ENCODE measurements at regions not wholly inside any gene's neighbourhood (a gene's known extent, or its start where the extent isn't known, plus 50 kb on each side); places are given as distances from the start of the nearest gene placed in this dataset.
"Not testable (repeated sequence)": the region's sequence is repeated elsewhere in the genome, so short reads cannot be mapped to it uniquely, and the experiment has no call there.

DNA sequence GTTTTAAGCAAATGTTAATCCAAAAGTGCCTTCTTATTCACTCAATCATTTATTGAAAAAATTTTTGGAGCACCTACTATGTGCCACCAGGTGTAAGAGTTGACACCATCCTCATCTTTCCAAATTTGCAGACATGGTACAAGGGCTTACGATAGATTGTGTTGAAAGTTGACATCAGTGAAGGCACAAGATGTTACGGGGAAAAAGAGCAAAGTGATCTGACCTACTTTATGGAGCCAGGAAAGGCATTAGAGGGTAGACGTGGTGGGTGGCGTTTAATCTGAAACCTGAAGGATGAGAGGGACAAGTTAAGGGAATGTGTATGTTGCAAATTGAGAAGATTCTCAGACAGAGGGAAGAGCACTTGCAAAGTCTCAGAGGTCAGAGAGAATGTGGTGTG, 167.8 kb upstream of the HAND2 start:
- no peak for DNase-seq

DNA sequence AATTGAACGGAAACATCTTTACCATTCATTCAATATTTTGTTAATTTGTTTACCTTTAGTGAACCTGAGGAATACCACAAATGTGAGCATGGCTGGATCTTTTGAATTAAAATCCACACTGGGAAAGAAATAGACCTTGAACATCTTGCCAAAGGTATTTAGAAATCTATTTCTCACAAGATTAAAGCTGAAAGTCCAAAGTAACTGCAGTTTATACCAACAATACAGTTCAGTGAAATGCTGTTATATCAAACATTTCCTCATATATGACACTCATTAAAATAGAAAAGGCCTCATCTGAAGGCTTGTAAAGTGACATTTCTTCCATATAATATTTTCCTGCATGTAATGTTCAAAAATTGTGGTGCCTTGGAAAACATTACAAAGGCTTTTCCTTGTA, 166.5 kb upstream of the HAND2 start:
- no peak for DNase-seq

DNA sequence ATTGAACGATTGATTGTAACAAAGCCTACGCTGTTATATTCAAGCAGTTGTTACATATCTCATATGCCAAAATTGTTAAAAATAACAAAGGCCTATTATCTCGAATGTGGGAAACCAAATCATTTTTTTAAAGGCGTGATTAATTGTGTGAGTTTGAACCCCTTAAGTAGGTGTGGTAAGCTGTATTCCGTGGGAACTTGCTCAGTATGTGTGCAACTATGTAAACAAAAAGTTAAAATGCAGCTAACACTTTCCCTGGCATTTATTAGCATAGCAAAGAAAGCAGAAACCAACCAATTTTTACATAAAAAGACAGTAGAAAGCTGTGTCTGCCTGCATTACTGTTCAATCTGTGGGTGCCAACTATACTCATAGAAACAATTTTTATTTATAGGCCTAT, 166.0 kb upstream of the HAND2 start:
- no peak for DNase-seq

DNA sequence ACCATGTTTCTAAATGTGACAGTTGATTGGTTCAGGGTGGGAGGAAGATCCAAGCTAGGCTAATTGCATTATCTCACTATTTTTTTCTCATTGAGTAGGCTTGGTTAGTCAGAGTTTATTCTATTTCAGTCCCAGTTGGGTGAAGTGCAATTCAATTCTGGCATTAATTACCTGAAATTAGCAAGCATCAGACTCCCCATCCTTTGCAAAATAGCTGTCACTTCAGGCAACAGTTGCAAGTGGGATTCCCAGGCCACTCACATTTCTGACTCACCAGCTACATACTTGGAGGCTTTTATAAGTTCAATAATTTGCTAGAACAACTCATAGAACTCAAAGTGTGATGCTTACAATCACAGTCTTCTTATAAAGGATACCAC, 155.8 kb upstream of the HAND2 start:
- no peak for DNase-seq

DNA sequence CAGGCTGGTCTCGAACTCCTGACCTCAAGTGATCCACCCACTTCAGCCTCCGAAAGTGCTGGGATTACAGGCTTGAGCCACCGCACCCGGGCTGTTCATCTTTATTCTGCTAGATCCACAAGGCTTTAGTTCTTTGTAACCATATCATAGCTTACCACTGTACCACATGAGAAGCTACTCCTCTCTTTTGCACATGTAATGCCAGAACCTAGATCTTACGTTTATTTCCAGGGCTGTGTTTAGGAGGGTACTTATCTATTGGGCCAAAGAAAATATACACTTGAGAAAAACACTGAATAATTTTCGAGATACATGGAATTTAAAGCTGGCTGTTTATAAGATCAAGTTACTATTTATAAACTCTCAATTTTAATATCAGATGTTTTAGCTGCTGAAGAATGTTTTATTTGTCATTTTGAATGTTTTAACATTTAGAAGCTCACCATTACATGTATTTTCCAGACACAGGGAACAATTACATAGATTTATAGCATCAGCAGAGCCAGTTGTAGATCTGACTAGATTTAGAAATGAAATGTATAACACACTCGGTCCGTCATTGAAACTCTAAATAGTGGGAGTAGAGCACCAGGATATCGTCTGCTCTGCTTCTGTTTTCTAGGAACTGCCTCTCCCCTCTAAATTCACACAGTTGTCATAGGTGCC, 155.3 kb upstream of the HAND2 start:
- DNase-seq = no peak

DNA sequence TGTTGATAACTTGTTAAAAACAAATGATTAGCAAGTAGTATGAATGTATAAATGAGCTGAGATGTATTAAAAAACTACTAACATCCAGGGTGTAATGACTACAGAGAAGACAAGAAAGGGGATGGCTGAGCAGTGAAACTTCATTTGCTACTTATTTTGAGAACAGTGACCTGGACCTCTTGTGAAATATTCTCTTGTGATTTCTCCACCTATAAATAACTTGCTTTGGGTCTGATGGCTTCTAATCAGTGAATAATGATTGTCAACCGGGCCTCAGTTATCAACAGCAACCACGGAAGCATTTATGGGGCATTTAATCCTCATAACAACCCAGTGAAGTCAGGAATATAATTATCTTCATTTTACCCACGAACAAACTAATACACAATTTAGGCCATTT, 154.2 kb upstream of the HAND2 start:
- DNase-seq = no peak

DNA sequence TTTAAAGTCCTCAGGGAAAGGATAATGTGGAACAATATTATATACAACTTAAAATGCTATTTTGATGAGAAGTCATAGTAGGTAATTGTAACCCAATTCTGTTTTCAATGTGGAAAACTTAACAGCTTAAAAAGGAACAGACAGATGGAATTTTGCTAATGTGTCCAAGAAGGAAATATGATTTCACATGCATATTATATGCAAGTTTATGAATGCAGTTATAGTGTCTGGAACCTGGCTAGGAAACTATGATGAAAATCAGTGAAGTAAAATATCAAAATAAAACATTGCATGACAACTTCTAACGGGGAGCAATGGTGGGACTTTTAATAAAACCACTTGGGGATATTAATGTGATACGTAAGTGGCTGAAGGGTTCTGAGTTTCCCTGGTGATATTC, 152.6 kb upstream of the HAND2 start:
- DNase-seq = no peak

DNA sequence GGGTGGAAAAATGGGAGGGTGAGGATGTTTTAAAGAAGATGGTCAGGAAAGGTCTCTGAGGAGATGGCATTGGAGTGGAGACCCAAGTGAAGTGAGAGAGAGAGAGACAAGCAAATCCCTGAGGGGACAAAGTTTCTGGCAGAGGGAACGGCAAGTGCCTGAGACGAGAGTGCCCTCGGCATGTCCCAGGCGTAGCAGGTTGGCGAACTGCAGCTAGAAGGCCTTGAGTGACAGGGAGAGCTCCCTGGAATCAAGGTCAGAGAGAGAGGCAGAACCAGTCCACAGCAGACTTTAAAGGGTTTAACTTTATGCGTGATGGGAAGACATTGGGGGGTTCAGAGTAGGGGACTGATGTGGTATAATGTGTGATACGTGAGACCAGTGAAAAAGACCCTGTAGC, 150.2 kb upstream of the HAND2 start:
- DNase-seq = no peak

DNA sequence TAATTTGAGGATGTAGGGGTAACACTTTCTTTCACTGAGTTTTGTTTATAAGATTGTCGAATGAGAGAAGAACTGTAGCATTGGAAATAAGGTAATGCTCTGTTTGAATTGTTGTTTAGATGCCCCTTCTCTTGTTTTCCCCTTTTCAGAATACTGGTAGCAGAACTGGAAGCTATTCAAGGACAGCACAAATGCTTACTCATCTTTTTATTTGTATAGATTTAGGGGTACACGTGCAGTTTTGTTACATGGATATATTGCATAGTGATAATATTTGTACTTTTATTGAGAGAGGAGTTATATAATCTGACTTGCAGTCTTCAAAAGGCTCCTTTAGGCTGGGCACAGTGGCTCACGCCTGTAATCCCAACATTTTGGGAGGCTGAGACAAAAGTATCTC, 145.4 kb upstream of the HAND2 start:
- no peak for DNase-seq

DNA sequence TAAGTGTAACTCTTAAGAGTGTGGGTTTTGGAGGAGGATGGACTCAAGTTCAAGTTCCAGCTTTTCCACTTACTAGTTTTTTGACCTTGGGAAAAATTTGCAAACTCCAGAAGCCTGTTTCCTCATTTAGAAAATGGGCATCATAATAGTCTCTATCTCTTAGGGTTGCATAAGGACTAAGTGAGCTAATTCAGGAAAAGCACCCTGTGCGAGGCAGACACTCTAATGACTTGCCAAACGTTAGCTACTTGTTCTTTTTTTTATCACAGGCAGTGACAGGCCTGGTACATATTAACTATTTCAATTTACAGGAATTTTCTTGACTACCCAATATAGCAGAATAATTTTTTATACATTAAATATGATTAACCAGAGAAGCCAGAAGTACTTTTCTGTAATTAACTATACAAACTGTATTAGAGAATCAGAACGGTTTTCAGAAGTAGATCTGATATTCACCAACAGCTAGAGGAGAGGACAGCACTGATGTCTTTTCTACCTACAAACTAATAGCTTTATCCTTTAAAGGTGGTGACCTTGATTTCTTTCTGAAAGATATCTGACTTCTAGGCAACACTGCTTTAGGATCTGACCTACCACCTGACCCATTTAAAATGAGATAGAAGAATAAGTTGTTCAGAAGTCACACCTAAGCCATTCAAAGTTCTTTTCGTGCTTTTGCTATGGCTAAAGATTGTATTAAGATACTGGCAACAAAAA, 139.6 kb upstream of the HAND2 start:
- DNase-seq = no peak

DNA sequence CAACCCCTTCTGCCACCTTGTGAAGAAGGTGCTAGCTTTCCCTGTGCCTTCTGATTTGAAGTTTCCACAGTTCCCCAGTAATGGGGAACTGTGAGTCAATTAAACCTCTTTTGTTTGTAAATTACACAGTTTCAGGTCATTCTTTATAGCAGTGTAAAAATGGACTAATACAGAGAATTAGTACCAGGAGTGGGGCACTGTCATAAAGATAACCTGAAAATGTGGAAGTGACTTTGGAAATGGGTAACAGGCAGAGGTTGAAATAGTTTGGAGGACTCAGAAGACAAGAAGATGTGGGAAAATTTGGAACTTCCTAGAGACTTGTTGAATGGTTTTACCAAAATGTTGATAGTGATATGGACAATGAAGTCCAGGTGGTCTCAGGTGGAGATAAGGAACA, 131.0 kb upstream of the HAND2 start:
- no peak for DNase-seq

DNA sequence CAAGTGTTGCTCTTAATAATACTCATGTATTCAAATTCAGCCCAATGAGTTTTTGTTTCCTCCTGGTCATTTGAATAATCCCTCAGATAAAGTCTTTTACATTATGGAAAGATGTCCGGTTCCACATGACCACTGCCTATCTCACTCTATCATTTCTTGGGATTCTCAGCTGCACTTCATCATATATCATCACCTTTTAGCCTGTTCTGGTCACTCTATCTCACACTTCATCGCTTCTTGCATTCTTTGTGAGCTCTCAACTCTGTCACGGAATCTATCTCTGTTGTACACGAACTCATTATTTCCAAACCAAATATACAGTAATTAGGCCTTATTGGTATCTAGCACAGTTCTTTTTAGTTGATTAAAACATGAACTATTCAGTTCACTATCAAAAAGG, 126.9 kb upstream of the HAND2 start:
- no peak for DNase-seq

DNA sequence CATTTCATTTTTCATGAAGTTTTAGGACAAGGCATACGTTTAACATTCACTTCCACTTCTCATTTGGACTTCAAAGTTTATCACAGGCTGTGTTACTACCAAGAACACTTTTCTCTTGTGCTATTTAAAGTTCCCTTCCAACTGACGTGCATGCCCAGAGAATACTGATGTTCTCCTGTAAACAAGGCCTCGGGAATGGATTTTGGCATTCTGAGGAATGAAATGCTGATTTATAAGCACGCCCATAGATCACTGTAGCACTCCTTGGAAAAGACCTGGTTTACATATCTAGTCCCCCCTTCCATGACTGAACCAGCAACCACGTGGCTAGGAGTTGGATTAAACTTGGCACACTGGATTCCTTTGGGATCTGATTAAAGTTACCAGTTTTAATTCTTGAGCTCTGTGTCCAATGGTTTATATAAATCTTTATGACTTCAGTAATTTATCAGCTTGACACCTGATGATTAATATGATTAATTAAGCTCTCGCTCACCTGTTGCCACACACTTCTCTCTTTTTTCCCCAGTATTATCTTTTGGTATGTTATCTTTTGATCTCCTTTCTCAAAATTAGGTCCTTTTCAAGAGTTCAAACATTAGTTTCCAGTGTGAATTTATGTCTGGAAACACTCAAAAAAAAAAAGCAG, 122.4 kb upstream of the HAND2 start:
- no peak for DNase-seq

DNA sequence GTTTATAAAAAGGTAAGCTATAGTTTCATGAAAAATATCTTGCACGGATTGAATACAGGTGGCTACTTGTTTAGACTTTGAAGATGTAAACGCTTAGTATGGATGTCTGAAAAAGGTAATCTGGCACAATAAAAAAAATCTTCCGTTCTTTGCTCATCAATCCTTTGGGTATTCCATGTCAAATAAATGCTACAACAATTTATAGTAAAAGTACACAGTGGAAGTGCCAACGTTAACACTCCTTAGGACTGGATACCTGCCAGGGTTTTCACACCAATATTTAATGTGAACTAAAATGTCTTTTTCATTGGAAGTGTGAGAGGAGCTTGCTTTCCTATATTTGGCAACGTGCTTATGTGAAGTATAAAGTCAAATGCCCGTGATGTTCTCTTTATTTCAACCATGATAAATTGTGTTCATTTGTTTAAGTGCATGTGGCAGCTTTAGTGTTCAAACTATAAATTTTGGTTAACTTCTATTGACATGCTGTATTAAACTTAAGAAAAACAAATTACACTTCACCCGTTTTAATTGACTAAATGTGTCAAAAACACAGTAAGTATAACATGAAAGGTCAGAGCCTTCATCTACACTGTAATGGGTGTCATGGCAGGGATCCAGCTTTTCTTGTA, 121.7 kb upstream of the HAND2 start:
- DNase-seq = no peak

DNA sequence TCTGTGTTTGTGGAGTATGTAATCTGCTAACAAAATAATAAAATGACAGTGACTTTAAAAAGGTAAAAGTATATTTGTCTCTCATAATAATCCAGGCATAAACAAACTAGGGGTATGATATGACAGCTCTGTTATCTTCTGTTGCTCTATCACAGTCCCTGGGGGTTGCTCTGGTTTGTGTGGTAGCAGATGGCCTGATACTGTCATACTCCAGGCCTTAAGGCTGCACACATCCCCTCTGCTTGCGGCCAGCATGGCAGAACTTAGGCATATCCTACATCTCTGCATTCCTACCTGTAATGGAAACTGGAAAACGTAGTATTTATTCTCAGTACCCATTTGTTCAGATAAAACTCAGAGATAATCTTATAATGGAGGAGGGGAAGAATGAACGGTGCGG, 117.9 kb upstream of the HAND2 start:
- no peak for DNase-seq

DNA sequence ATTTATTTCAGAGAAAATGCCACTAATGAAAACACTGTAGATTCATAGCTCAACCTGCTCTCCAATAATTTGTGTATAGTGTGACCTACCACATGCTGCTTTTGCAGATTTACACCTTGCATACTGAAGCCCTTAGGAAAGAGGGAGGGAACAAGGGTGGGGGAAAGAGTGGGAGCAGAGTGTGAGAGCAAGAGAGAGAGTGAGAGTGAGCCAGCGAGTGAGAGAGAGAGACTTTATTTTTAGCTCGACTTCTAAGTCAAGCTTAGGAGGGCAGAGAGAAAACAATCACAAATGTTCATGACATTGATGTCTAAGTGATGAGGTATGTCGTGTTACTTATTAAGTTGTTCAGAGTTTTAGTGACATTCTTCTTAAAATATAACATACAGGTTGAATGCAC, 112.5 kb upstream of the HAND2 start:
- no peak for DNase-seq

DNA sequence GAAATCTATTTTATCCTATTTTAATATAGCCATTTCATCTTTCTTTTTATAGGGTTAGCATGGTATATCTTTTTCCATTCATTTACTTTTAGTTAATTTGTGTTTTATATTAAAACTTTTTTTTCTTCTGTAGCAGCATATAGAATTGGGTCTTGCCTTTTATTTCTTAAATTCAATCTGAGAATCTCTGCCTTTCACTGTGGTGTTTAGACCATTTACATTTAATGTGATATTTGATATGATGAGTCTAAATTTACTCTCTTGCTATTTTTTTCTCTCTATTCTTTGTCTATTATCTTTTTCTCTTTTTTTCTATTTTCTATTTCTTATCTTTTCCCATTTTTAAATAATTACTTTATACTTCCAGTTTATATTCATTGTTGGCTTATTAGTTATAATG, 105.4 kb upstream of the HAND2 start:
- no peak for DNase-seq

DNA sequence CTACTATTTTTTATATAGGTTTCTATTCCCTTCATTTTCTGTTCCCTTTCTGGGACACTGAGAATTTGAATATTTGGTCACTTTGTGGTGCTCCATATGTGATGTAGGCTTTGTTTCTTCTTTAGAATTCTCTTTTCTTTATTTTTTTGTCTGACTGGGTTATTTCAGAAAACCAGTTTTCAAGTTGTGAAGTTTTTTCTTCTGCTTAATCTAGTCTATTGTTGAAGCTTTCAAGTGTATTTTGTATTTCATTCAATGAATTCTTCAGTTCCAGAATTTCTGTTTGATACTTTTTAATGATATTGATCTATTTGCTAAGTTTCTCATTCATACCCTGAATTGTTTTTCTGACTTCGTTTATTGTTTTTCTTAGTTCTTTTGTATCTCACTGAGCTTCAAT, 96.2 kb upstream of the HAND2 start:
- DNase-seq = no peak

DNA sequence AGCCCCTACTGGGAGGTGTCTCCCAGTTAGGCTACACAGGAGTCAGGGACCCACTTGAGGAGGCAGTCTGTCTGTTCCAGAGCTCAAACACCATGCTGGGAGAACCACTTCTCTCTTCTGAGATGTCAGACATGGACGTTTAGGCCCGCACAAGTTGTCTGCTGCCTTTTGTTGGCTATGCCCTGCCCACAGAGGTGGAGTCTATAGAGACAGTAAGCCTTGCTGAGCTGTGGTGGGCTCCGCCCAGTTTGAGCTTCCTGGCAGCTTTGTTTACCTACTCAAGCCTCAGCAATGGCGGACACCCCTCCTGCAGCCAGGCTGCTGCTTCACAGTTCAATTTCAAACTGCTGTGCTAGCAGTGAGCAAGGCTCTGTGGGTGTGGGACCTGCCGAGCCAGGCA, 88.6 kb upstream of the HAND2 start:
- not testable (repeated sequence) for DNase-seq

DNA sequence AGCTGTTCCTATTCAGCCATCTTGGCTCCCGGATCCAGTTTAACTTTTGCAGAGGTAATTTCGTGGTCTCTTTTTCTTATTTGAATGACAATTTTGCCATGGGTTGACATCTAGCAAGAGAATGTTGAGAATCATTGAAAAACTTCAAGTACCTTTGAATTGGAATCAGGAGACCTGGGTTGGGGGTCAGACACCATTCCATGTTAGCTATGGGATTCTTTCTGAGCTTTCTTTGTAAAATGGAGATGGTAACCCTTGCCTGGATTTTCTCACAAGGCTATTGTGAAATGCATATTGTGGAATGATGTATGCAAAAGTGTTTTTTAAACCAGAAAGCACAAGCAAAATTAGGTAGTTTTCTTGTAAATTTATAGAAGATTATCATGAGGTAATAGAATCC, 79.1 kb upstream of the HAND2 start:
- no peak for DNase-seq

DNA sequence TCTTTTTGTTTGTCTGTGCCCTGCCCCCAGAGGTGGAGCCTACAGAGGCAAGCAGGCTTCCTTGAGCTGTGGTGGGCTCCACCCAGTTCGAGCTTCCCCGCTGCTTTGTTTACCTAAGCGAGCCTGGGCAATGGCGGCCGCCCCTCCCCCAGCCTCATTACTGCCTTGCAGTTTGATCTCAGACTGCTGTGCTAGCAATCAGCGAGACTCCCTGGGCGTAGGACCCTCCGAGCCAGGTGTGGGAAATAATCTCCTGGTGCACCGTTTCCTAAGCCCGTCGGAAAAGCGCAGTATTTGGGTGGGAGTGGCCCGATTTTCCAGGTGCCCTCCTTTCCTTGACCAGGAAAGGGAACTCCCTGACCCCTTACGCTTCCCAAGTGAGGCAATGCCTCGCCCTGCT, 78.6 kb upstream of the HAND2 start:
- not testable (repeated sequence) for DNase-seq

DNA sequence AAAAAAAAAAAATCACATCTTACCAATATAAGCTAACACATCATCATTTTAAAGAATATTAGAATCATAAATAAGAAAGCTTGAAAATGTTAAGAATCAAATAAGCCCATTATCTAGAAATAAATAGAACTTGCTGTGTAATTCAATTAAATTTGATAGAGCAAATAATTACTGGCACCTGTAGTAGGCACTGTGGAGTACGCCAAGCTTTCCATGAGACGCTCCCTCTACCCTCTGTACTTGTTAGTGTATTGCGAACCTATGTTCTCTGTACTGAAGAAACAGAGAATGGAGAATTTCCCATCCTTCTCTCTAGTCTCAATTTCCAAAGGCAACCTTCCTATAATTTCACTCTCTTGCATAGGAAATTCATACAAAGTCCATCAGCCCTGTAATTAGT, 61.7 kb upstream of the HAND2 start:
- no peak for DNase-seq

DNA sequence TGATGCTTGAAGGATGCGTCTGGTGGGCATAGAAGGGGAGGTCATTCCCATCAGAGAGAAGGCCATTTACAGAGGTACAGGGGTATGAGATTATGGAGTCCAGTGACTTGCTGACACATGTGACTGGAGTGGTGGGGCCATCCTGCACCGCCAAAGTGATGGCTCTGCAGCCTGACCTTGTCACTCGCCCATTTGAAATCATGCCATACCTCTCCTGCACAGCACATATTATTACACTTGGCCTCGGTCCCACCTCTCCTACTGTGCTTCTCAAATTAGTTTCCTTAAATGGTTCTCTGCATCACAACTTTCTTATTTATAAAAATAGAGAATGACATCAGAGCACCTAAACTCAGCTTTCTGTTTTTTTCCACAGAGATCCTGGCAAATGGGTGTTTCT, 60.7 kb upstream of the HAND2 start:
- no peak for DNase-seq

Data from C1 segment of cervical spinal cord (tissue), 14 donors.